ENCODE measurements at regions not wholly inside any gene's neighbourhood (a gene's known extent, or its start where the extent isn't known, plus 50 kb on each side); places are given as distances from the start of the nearest gene placed in this dataset.

DNA sequence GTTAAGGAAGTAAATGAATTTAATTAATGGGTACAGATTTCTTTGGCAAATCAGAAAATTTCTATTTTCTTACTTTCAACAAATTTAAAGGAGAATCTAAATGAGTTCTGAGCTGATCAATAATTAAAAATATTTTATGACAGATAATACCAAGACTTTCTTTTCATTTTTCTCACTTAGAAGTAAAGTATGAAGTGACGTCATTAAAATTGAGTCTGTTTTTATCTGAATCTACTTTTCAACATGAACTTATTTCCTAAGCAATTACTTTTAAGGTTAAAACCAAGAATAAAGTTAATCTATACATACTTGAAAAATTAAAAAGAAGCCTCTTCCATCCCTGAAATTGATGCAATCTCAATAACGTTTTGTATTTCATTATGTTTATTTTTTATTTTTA, 552.8 kb upstream of the ST8SIA4 start:
- TF ChIP-seq ZNF274 (IDR thresholded peaks at IDR 0.05; ENCODE audit: low read depth, low read length), result no peak
- no peak for TF ChIP-seq YY1 (IDR thresholded peaks at IDR 0.05; ENCODE audit: insufficient read depth, insufficient read length)
